Lower lobe of right lung (tissue), 2 donors: ENCODE measurements at regions not wholly inside any gene's neighbourhood (a gene's known extent, or its start where the extent isn't known, plus 50 kb on each side); places are given as distances from the start of the nearest gene placed in this dataset.
A peak's percentile ranks its signal among the peaks of the same experiment; 100 is the strongest.

Experiments used
- ATAC-seq, 2 donors: fragments of 200-7000 bp; cut with Tn5 transposase; one replicate each; pipeline ENCODE4 v1.9.1; 2020 to 2022; ENCODE audit warnings: mild to moderate bottlenecking in 2 of 2, moderate library complexity in 2 of 2
- DNase-seq: peaks from one replicate; pipeline ENCODE4 v3.0.0-alpha.2; 2020
- H3K27ac ChIP-seq: fragments of 200-600 bp; one replicate; pipeline ENCODE4 v1.8.0; 2022
- H3K27me3 ChIP-seq: fragments of 200-600 bp; one replicate; pipeline ENCODE4 v1.8.0; 2022; ENCODE audit warnings: low read depth
- H3K36me3 ChIP-seq: fragments of 200-600 bp; one replicate; pipeline ENCODE4 v1.8.0; 2022; ENCODE audit warnings: mild to moderate bottlenecking
- H3K4me1 ChIP-seq: fragments of 200-600 bp; one replicate; pipeline ENCODE4 v1.8.0; 2022
- H3K4me3 ChIP-seq: fragments of 200-600 bp; one replicate; pipeline ENCODE4 v1.8.0; 2022; ENCODE audit warnings: mild to moderate bottlenecking
- H3K9me3 ChIP-seq: fragments of 200-600 bp; one replicate; pipeline ENCODE4 v1.8.0; 2022
- CTCF ChIP-seq: fragments of 200-600 bp; IDR thresholded peaks from one replicate; pipeline ENCODE4 v1.8.0; 2022; ENCODE audit warnings: antibody characterized with exemption, mild to moderate bottlenecking
- intact Hi-C: fragments of 100-400 bp; cut with DNase I; formaldehyde crosslinking; loops from one replicate; pipeline ENCODE4 v1.11.0; 2022
- donor health status: DM: no; HTN: yes; CAD: no; lungs with severe emphysema.

DNA sequence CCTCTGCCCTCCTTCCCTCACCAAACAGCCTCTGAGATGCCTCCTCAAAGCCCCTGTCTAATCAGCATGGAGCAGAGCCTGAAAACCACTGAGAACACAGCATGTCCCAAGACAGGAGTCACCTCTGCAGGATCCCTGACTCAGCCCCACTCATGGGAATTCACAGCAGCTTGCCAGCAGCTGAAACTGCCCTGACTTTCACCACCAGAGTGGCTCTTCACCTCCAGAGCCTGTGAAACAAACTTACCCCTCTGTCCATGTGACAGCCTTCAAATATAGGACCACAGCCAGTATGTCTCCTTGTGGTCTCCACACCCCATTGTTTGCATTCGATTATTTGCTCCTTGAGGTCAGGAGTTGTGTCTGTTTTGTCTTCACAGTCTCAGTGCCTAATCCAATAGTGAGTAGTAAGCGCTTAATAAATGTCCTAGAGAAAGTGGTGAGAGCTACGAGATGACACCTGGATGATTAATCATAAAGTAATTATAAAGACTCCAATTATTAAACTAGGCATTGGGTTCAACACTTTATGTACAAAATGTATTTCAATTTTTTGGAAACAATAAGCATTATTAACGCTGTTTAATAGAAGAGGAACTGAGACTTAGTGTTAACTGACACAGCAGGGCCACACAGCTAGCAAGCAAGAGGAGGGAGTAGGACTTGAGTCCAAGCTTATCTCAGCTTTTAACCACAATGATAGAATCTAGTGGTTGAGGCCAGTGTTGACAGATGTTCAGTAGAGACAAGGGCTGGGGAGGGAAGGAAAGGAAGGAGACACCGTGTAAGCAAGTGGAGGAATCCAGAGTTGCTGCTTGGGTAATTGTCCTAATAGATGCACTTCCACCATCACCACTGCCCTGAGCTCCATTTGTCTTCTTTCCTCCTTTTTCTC lies 358.7 kb upstream of the TNP1 start:
- Histone ChIP-seq H3K36me3 (no peaks in the 10 kb centered on the region), H3K4me3 (no peak overlapping the region), H3K9me3 (no peaks in the 10 kb centered on the region), H3K4me1 (peaks cover 16% of the 10 kb centered on the region), H3K27me3 (peaks cover 5% of the 10 kb centered on the region), H3K27ac (no peak overlapping the region)
- peak; percentile 35 to 66 for ATAC-seq
- intact Hi-C loops: no loop called here
- TF ChIP-seq CTCF: no peak
- DNase-seq: no peak

GRCh38 chr2:217216982-217217381 lies 357.1 kb upstream of the TNP1 start:
- H3K9me3 ChIP-seq: no peaks in the 10 kb centered on the region
- H3K27ac ChIP-seq: no peak overlapping the region
- peaks cover 4% of the 10 kb centered on the region for H3K4me1 ChIP-seq
- H3K4me3 ChIP-seq: no peak overlapping the region
- peaks cover 5% of the 10 kb centered on the region for H3K27me3 ChIP-seq
- no peak for DNase-seq
- no peak for ATAC-seq
- no peaks in the 10 kb centered on the region for H3K36me3 ChIP-seq
- intact Hi-C loops: no loop called here
- TF ChIP-seq CTCF: no peak

GRCh38 chr2:217216316-217216715 lies 356.5 kb upstream of the TNP1 start:
- H3K9me3 ChIP-seq: no peaks in the 10 kb centered on the region
- peaks cover 5% of the 10 kb centered on the region for H3K27me3 ChIP-seq
- H3K4me1 ChIP-seq: peaks cover 4% of the 10 kb centered on the region
- no peak for ATAC-seq
- H3K4me3 ChIP-seq: no peak overlapping the region
- DNase-seq: no peak
- H3K36me3 ChIP-seq: no peaks in the 10 kb centered on the region
- TF ChIP-seq CTCF: no peak
- intact Hi-C loops: no loop called here
- H3K27ac ChIP-seq: no peak overlapping the region

DNA sequence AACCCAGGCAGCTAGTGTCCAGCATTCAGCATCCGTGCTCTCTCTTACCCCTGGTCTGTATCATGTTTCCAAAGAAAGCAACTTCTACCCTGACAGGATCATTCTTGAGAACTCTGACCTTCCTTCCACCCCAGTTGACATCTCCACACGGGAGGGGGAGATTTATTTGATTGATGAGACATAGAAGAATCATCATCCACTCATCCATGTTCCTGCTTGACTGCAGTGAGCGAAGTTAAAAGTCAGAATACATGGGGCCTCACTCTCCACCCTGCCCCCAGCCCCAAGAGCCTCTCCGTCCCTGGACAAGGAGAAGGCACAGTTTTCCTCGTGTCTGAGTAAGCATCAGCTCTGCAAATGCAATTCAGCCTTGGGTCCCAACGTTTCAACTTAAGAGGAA lies 356.0 kb upstream of the TNP1 start:
- H3K36me3 ChIP-seq: no peaks in the 10 kb centered on the region
- peaks cover 4% of the 10 kb centered on the region for H3K4me1 ChIP-seq
- ATAC-seq (no peak), DNase-seq (no peak)
- peaks cover 5% of the 10 kb centered on the region for H3K27me3 ChIP-seq
- no peaks in the 10 kb centered on the region for H3K9me3 ChIP-seq
- no peak for TF ChIP-seq CTCF
- no peak overlapping the region for H3K4me3 ChIP-seq
- no peak overlapping the region for H3K27ac ChIP-seq
- intact Hi-C loops: no loop called here

GRCh38 chr2:217208867-217209266 lies 349.0 kb upstream of the TNP1 start:
- H3K9me3 ChIP-seq: no peaks in the 10 kb centered on the region
- no peaks in the 10 kb centered on the region for H3K27me3 ChIP-seq
- no peak for TF ChIP-seq CTCF
- ATAC-seq: no peak
- H3K4me1 ChIP-seq: no peaks in the 10 kb centered on the region
- no peak for DNase-seq
- no peaks in the 10 kb centered on the region for H3K36me3 ChIP-seq
- H3K4me3 ChIP-seq: no peak overlapping the region
- intact Hi-C loops: no loop called here
- no peak overlapping the region for H3K27ac ChIP-seq
